GM23338 (cell line): ENCODE measurements at regions not wholly inside any gene's neighbourhood (a gene's known extent, or its start where the extent isn't known, plus 50 kb on each side); places are given as distances from the start of the nearest gene placed in this dataset.

ENCODE experiments used
- ATAC-seq: fragments of 200-7000 bp; cut with Tn5 transposase; 3 replicates; pipeline ENCODE4 v1.9.1; 2020
- DNase-seq: peaks from one replicate; pipeline ENCODE4 v3.0.0-alpha.2; 2015; ENCODE audit warnings: low spot score
- H2AFZ ChIP-seq: fragments of 200-600 bp; sonication (generic); 2 replicates; pipeline ENCODE4 v1.8.0; 2016; ENCODE audit warnings: antibody characterized with exemption, mild to moderate bottlenecking, moderate library complexity
- H3F3A ChIP-seq: fragments of 200-600 bp; sonication (generic); replicated peaks from 2 replicates; pipeline ENCODE4 v1.8.0; 2017; ENCODE audit warnings: antibody characterized with exemption, mixed run types, low read depth
- H3K27ac ChIP-seq: fragments of 200-600 bp; sonication (generic); 2 replicates; pipeline ENCODE4 v1.6.1; 2016; ENCODE audit warnings: low read depth
- H3K27me3 ChIP-seq: fragments of 200-600 bp; sonication (generic); 2 replicates; pipeline ENCODE4 v1.8.0; 2016; ENCODE audit warnings: mild to moderate bottlenecking, mixed run types, moderate library complexity; ENCODE audit not compliant: insufficient read depth
- H3K36me3 ChIP-seq: fragments of 200-600 bp; sonication (generic); 2 replicates; pipeline ENCODE4 v1.8.0; 2016; ENCODE audit warnings: mild to moderate bottlenecking; ENCODE audit not compliant: insufficient read depth
- H3K4me1 ChIP-seq: fragments of 200-600 bp; sonication (generic); 2 replicates; pipeline ENCODE4 v1.8.0; 2016; ENCODE audit warnings: mild to moderate bottlenecking, moderate library complexity; ENCODE audit not compliant: insufficient read depth
- H3K4me2 ChIP-seq: fragments of 200-600 bp; sonication (generic); 2 replicates; pipeline ENCODE4 v1.7.1; 2017; ENCODE audit warnings: mixed run types
- H3K4me3 ChIP-seq: fragments of 200-600 bp; sonication (generic); 2 replicates; pipeline ENCODE4 v1.6.1; 2016; ENCODE audit warnings: mixed run types
- H3K79me2 ChIP-seq: fragments of 200-600 bp; sonication (generic); replicated peaks from 2 replicates; pipeline ENCODE4 v1.8.0; 2017; ENCODE audit warnings: mild to moderate bottlenecking; ENCODE audit not compliant: insufficient read depth
- H3K9me2 ChIP-seq: fragments of 200-600 bp; sonication (generic); 2 replicates; pipeline ENCODE4 v1.8.0; 2017; ENCODE audit not compliant: insufficient read depth
- H4K20me1 ChIP-seq: fragments of 200-600 bp; sonication (generic); replicated peaks from 2 replicates; pipeline ENCODE4 v1.8.0; 2017; ENCODE audit warnings: mild to moderate bottlenecking; ENCODE audit not compliant: insufficient read depth
- H3K27ac Mint-ChIP-seq: 2 replicates; pipeline ENCODE4 v1.8.0; 2020; ENCODE audit warnings: inconsistent platforms, mild to moderate bottlenecking, moderate library complexity, mixed read lengths
- H3K27me3 Mint-ChIP-seq: 3 replicates; pipeline ENCODE4 v1.8.0; 2022; ENCODE audit warnings: low read depth, mild to moderate bottlenecking, moderate library complexity, mixed read lengths, inconsistent platforms; ENCODE audit not compliant: insufficient read depth, poor library complexity
- H3K36me3 Mint-ChIP-seq: 3 replicates; pipeline ENCODE4 v1.8.0; 2021; ENCODE audit warnings: low read depth, mild to moderate bottlenecking, inconsistent platforms, moderate library complexity, mixed read lengths
- H3K4me1 Mint-ChIP-seq: 3 replicates; pipeline ENCODE4 v1.8.0; 2020; ENCODE audit warnings: mild to moderate bottlenecking, inconsistent platforms, mixed read lengths
- H3K4me3 Mint-ChIP-seq: 3 replicates; pipeline ENCODE4 v1.8.0; 2021; ENCODE audit warnings: moderate library complexity, mild to moderate bottlenecking, inconsistent platforms, mixed read lengths
- H3K9me3 Mint-ChIP-seq: 3 replicates; pipeline ENCODE4 v1.8.0; 2020; ENCODE audit warnings: moderate library complexity, mild to moderate bottlenecking, inconsistent platforms, mixed read lengths
- CREB1 ChIP-seq: fragments of 250-450 bp; sonication (Bioruptor Pico); IDR thresholded peaks from 2 replicates; pipeline ENCODE4 v1.5.0; 2020; ENCODE audit warnings: low read depth, mild to moderate bottlenecking, moderate library complexity
- CTCF ChIP-seq, 2 experiments: fragments of 200-600 bp in 1 of 2; sonication (generic) in 1 of 2; conservative IDR thresholded peaks; 2 replicates each; pipeline versions ENCODE4 v1.5.1 to v1.6.1; 2016 to 2017; ENCODE audit warnings: antibody characterized with exemption in 2 of 2, low read depth in 2 of 2, mild to moderate bottlenecking in 2 of 2, moderate library complexity in 1 of 2
- ETS1 ChIP-seq: IDR thresholded peaks from 2 replicates; pipeline ENCODE4 v1.6.1; 2016; ENCODE audit warnings: antibody characterized with exemption
- EZH2 ChIP-seq: fragments of 200-600 bp; sonication (generic); IDR thresholded peaks from one replicate; pipeline ENCODE4 v1.8.0; 2017; ENCODE audit warnings: antibody characterized with exemption, mild to moderate bottlenecking, low read depth; ENCODE audit not compliant: unreplicated experiment
- EZH2phosphoT487 ChIP-seq: fragments of 200-600 bp; sonication (generic); IDR thresholded peaks from one replicate; pipeline ENCODE4 v1.8.1; 2018; ENCODE audit warnings: antibody characterized with exemption; ENCODE audit not compliant: unreplicated experiment
- JUNB ChIP-seq: IDR thresholded peaks from one replicate; pipeline ENCODE4 v1.6.1; 2016; ENCODE audit warnings: antibody characterized with exemption; ENCODE audit not compliant: unreplicated experiment
- NANOG ChIP-seq: IDR thresholded peaks from 2 replicates; pipeline ENCODE4 v1.6.1; 2016; ENCODE audit warnings: antibody characterized with exemption, borderline replicate concordance
- POLR2AphosphoS5 ChIP-seq: IDR thresholded peaks from 2 replicates; pipeline ENCODE4 v1.6.1; 2016; ENCODE audit warnings: antibody characterized with exemption, low read depth
- REST ChIP-seq: IDR thresholded peaks from one replicate; pipeline ENCODE4 v1.6.1; 2018; ENCODE audit warnings: antibody characterized with exemption; ENCODE audit not compliant: unreplicated experiment
- STAT1 ChIP-seq: IDR thresholded peaks from one replicate; pipeline ENCODE4 v1.6.1; 2016; ENCODE audit warnings: antibody characterized with exemption; ENCODE audit not compliant: unreplicated experiment
- ZNF114 ChIP-seq: fragments of 250-450 bp; sonication (Bioruptor Pico); IDR thresholded peaks from 2 replicates; pipeline ENCODE4 v1.5.0; 2020; ENCODE audit warnings: mild to moderate bottlenecking, moderate library complexity
- ZNF331 ChIP-seq: fragments of 250-450 bp; sonication (Bioruptor Pico); IDR thresholded peaks from 2 replicates; pipeline ENCODE4 v1.5.0; 2020; ENCODE audit warnings: low read depth, mild to moderate bottlenecking, moderate library complexity
- ZNF462 ChIP-seq: fragments of 250-450 bp; sonication (Bioruptor Pico); IDR thresholded peaks from 2 replicates; pipeline ENCODE4 v1.5.0; 2020; ENCODE audit warnings: mild to moderate bottlenecking, moderate library complexity

GRCh38 chr4:54840430-54840829 lies 182.7 kb downstream of the KIT start:
- DNase-seq (no peak), ATAC-seq (no peak)
- Mint-ChIP-seq H3K9me3 (no peaks in the 10 kb centered on the region), H3K4me1 (peaks cover 5% of the 10 kb centered on the region; the same call in 1 of the 3 replicates), H3K27me3 (no peaks in the 10 kb centered on the region), H3K4me3 (no peak overlapping the region), H3K36me3 (no peaks in the 10 kb centered on the region), H3K27ac (no peak overlapping the region)
- Histone ChIP-seq H3K79me2 (no peaks in the 10 kb centered on the region), H3F3A (no peaks in the 10 kb centered on the region), H3K27ac (no peak overlapping the region), H3K4me1 (no peaks in the 10 kb centered on the region), H3K9me2 (no peaks in the 10 kb centered on the region), H3K4me2 (no peak overlapping the region), H3K36me3 (no peaks in the 10 kb centered on the region), H3K27me3 (no peaks in the 10 kb centered on the region), H2AFZ (no peak overlapping the region), H4K20me1 (no peaks in the 10 kb centered on the region), H3K4me3 (no peak overlapping the region)
- TF ChIP-seq JUNB (no peak), ZNF462 (CRISPR knock-in tag) (no peak), POLR2AphosphoS5 (no peak), CREB1 (no peak), ETS1 (no peak), EZH2phosphoT487 (no peak), CTCF (conservative IDR thresholded peaks at IDR 0.05; ENCODE audit: low read depth in 2 of 2) (no peak; a peak in 1 of 4 replicates), NANOG (no peak), STAT1 (no peak), REST (no peak), EZH2 (no peak), ZNF331 (CRISPR knock-in tag) (no peak), ZNF114 (CRISPR knock-in tag) (no peak)
